M059J (cell line): ENCODE measurements at regions not wholly inside any gene's neighbourhood (a gene's known extent, or its start where the extent isn't known, plus 50 kb on each side); places are given as distances from the start of the nearest gene placed in this dataset.
A peak's percentile ranks its signal among the peaks of the same experiment; 100 is the strongest.

Experiments used
- DNase-seq: peaks from one replicate; pipeline ENCODE4 v3.0.0-alpha.2; 2012; ENCODE audit warnings: low read depth

- peak; percentile 43 for DNase-seq
These were observed 351.6 kb upstream of the TBX3 start for GRCh38 chr12:115035535-115036107.

DNA sequence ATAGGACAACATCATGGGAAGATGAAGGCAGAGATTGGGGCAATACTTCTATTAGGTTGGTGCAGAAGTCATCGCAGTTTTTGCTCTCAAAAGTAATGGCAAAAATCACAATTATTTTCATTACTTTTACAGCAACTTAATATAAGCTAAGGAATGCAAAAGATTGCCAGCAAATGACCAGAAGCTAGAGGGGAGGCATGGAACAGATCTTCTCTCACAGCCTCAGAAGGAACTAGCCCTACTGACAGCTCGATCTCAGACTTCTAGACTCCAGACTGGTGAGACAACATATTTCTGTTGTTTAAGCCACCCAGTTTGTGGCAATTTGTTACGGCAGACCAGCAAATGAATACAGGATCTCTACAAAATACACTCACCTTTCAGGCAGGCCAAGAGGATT, 348.5 kb upstream of the TBX3 start:
- peak; percentile 74 for DNase-seq

DNA sequence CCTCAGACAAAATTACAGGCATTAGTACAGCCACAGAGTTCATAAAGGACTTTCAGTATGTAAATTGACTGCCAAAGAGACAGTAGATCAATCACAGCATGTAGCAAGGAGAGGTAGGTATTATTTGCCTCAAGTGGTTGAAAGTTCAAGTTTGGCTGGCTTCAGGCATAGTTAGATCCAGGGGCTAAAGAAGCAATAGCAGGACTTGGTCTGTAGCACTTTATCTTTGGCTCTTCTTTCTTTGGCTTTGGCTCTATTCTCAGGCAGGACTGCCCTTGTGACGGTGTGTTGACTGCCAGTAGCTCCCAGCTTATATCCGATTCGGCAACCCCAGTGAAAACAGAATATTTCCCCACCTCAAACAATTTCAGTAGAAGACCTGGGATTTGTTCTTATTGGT, 346.0 kb upstream of the TBX3 start:
- DNase-seq: no peak

GRCh38 chr12:115024531-115024930, 340.6 kb upstream of the TBX3 start:
- DNase-seq: no peak

DNA sequence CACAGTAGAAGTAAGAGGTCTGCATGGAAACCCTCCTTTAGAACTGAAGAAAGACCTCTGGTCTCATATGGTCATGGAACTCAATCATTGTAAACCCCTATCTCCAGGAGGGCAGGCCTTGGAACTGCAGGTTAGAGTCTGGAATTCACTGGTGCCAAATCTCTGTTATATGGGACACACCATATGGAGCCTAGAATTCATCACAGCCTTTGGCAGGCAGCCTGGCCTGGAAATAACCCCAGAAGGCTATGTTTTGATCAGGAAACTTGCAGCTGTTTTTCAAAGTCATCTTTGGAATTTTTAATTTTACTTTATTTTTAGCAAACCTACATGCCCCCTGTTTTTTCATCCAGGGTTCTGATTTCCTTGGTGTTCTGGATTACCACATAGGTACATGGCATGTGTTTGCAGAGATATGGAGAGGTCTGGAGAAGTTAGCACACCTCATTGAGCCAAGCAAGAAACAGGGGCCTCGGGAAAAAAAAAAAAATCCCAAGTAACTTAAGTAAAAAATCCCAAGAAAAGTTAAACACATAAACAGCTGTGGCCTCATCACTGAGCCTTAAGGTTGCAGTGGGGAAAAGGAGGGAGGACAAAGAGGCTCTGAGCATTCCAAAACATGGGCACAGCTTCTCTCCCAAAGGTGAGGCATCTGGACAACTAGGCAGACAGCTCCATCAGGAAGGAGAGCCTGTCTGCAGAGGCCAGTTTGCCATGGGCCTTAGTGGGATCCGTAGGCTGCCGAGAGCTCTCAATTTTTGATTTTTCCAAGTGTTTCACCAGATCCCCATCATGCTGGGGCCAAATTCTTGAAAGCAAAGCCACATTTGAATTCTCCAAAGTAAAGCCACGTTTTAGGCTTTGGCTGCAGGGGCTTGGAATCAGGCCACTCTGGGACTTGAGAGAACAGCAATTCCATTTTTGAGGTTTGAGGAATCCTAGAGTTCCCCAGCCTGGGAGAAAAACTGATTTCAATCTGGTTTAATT, 339.6 kb upstream of the TBX3 start:
- DNase-seq: no peak

GRCh38 chr12:115020091-115020490, 336.1 kb upstream of the TBX3 start:
- DNase-seq: no peak

DNA sequence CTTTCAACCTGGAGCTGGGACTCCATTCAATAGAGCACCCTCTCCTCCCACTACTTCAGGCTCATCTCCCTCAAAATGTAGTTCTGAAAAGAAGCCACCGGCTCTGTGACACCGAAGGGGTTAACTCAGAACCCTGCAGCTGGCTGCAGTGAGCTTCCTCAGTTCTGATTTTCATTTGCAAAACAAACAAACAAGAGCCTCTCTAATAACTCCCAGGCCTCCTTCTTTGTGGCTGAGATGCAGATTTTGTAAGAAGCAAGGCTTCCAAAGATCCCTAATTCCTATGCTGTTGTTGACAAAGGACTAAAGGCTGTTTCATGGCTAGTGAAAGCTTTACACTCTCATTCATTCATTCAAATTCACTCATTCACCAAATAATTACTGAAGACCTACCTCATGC, 333.4 kb upstream of the TBX3 start:
- no peak for DNase-seq

GRCh38 chr12:115013236-115013981, 329.4 kb upstream of the TBX3 start:
- no peak for DNase-seq

GRCh38 chr12:115012861-115013235, 328.9 kb upstream of the TBX3 start:
- no peak for DNase-seq

DNA sequence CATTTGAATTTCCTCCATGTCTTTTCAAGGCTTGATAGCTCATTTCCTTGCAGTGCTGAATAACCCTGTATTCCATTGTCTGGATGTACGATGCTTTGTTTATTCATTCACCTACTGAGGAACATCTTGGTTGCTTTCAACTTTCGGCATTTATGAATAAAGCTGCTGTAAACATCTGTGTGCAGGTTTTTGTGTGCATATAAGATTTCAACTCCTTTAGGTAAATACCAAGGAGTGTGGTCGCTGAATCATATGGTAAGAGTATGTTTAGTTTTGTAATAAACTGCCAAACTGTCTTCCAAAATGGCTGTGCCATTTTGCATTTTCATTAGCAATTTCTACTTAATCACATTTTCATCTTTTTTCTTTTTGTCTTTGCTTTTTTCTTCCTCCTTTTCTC, 327.7 kb upstream of the TBX3 start:
- DNase-seq: no peak

- DNase-seq: peak; percentile 71
These were observed 326.5 kb upstream of the TBX3 start for GRCh38 chr12:115010324-115010995.

DNA sequence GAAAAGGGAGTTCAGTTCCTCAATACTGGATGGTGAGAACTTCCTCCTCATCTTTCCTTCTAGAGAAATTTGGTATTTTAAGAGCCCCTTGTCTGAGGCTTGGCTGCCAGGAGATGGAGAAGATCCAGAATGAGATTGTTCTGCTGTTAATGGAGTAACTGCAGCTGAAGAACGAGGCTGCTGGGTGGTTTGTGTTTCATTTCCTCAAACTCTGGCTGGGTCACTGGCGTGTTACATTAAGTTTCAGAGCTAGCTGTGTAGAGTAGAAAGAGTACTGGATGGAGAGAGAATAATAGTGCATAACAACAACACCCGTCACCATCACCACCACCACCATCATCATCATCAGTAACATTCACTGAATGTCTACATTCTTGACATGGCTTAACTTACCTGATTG, 325.0 kb upstream of the TBX3 start:
- no peak for DNase-seq

- peak; percentile 87 for DNase-seq
These were observed 320.6 kb upstream of the TBX3 start for GRCh38 chr12:115004470-115005146.

DNA sequence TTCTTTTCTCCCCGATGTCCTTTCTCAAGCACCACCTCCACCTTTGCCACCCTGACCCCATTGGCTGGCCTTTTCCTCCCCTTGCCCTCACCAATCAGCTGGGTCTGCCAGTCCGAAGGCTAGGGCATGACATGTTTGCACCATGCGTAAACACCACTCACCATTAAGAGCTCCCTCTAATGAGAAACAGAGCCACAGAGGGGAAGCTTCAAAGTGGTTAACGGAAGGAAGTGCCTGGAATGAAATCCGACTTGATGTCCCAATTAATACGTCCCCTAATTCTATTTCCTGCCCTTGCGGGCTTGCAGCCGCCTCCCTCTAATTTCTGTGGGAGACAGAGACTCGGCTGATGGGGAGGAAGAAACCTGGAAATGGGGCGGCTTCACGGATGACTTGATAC, 318.5 kb upstream of the TBX3 start:
- DNase-seq: no peak

GRCh38 chr12:115001571-115002180, 317.7 kb upstream of the TBX3 start:
- DNase-seq: no peak

DNA sequence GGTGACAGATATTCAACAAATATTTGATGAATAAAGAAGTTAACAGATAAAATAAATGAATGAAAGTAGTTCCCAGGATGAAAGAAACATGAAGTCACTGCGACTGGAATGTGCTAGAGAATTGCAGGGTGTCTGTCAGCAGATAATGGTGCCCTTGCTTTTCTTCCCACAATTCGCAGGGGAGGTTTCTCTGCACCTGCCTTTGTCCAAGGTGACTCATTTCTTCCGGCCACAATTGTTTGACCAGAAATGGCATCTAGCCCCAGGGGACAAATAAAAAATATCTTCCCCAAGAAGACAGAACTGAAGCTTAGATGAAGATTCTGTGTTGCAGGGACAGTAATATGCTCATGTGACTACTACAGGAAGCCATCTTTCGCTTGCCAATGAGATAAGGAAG, 316.1 kb upstream of the TBX3 start:
- DNase-seq: peak; percentile 98

DNA sequence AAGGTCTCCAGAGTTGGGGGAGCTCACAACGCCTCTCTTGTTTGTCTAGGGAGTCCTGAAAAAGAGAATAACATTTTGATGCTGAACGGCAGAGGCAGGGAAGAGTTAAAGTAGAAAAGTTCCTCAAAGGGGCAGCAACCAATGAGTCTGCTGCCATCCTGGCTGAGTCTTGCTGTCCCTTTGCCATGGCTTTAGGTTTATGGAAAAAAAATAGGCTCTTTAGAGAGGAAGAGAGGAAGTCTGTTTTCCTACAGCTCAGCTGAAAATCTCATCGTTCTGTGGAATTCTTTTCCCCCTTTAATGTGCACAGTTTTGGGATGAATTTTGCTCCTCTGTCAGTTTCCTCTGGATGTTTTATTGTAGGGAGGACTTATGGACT, 314.8 kb upstream of the TBX3 start:
- no peak for DNase-seq

DNA sequence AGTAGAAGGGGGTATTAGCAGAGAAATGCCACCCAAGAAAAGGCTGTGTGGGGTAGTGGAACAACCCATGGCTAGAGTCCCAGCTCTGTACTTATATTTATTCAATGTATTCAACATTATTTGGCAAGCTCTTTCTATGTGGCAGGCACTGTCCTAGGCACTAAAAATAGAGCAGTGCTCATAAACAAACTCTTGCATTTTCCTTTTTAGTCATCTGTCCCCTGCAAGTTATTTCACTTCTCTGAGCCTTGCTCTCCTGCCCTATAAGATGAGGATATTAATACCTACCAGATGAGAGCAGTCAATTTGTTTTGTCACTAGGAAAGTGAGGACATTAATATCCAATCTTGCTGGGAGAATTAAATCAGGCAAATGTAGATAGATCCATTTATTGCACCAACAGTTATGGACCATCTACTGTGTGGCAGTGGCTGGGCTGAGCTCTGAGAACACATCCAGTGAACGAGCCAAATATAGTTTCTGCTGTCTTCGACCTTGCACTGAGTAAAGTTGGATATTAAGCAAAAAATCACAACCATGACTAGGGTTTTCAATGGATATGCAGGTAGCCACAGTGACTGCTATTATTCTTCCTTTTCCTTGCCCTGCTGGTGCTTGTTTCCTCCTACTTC, 314.3 kb upstream of the TBX3 start:
- no peak for DNase-seq

GRCh38 chr12:114996382-114996781, 312.4 kb upstream of the TBX3 start:
- no peak for DNase-seq

GRCh38 chr12:114995891-114996290, 311.9 kb upstream of the TBX3 start:
- peak; percentile 48 for DNase-seq

- peak; percentile 18 for DNase-seq
These were observed 309.2 kb upstream of the TBX3 start for GRCh38 chr12:114993165-114993564.
